ENCODE measurements at regions not wholly inside any gene's neighbourhood (a gene's known extent, or its start where the extent isn't known, plus 50 kb on each side); places are given as distances from the start of the nearest gene placed in this dataset.

- Histone ChIP-seq H3K27ac (no peak overlapping the region), H3K27me3 (peaks cover 6% of the 10 kb centered on the region), H3K9me3 (replicated peaks in 1 of 3) (no peaks in the 10 kb centered on the region), H3K4me1 (replicated peaks in 1 of 2) (no peaks in the 10 kb centered on the region), H3K36me3 (replicated peaks in 1 of 2) (no peaks in the 10 kb centered on the region), H3K4me3 (no peak overlapping the region)
- TF ChIP-seq CTCF (IDR thresholded peaks at IDR 0.05), result no peak
- TF ChIP-seq POLR2A (IDR thresholded peaks at IDR 0.05), result no peak
- WGBS, 4 donors, result 53 to 75% (median 59%) methylated on average over 4 of the region's 4 CpGs
- intact Hi-C loops (cut with DNase I), result no loop called here
- no peak for DNase-seq
These were observed 76.6 kb upstream of the ACTRT2 start for GRCh38 chr1:2944705-2945104.

GRCh38 chr1:2945821-2946231 lies 75.4 kb upstream of the ACTRT2 start:
- H3K27me3 ChIP-seq, result peaks cover 6% of the 10 kb centered on the region
- WGBS, 4 donors, result 65 to 83% (median 78%) methylated on average over 5 to 13 of the region's 13 CpGs
- no peak for DNase-seq
- no peaks in the 10 kb centered on the region for H3K4me1 ChIP-seq (replicated peaks in 1 of 2)
- H3K36me3 ChIP-seq (replicated peaks in 1 of 2), result no peaks in the 10 kb centered on the region
- TF ChIP-seq CTCF (IDR thresholded peaks at IDR 0.05) (no peak), POLR2A (IDR thresholded peaks at IDR 0.05) (no peak)
- no peak overlapping the region for H3K4me3 ChIP-seq
- no peak overlapping the region for H3K27ac ChIP-seq
- intact Hi-C loops (cut with DNase I), result no loop called here
- no peaks in the 10 kb centered on the region for H3K9me3 ChIP-seq (replicated peaks in 1 of 3)

- Histone ChIP-seq H3K27ac (no peak overlapping the region), H3K4me1 (replicated peaks in 1 of 2) (no peaks in the 10 kb centered on the region), H3K36me3 (replicated peaks in 1 of 2) (no peaks in the 10 kb centered on the region), H3K9me3 (replicated peaks in 1 of 3) (no peaks in the 10 kb centered on the region), H3K4me3 (no peak overlapping the region), H3K27me3 (peaks cover 6% of the 10 kb centered on the region)
- peak in 1 of 7 donors; percentile 5 for DNase-seq
- TF ChIP-seq CTCF (IDR thresholded peaks at IDR 0.05) (no peak), POLR2A (IDR thresholded peaks at IDR 0.05) (no peak)
- intact Hi-C loops (cut with DNase I), result no loop called here
- 53 to 70% (median 58%) methylated on average over 5 to 16 of the region's 16 CpGs for WGBS, 4 donors
These were observed 75.0 kb upstream of the ACTRT2 start for GRCh38 chr1:2946291-2946690.

GRCh38 chr1:2946999-2947690 lies 74.1 kb upstream of the ACTRT2 start:
- WGBS, 4 donors, result 36 to 45% (median 38%) methylated on average over 19 to 21 of the region's 21 CpGs
- no peak overlapping the region for H3K27ac ChIP-seq
- H3K4me3 ChIP-seq, result no peak overlapping the region
- no peaks in the 10 kb centered on the region for H3K4me1 ChIP-seq (replicated peaks in 1 of 2)
- peaks cover 6% of the 10 kb centered on the region for H3K27me3 ChIP-seq
- H3K36me3 ChIP-seq (replicated peaks in 1 of 2), result no peaks in the 10 kb centered on the region
- DNase-seq, result peak in 1 of 7 donors; percentile 8
- no peaks in the 10 kb centered on the region for H3K9me3 ChIP-seq (replicated peaks in 1 of 3)
- intact Hi-C loops (cut with DNase I), result no loop called here
- TF ChIP-seq CTCF (IDR thresholded peaks at IDR 0.05) (no peak), POLR2A (IDR thresholded peaks at IDR 0.05) (no peak)

All from adrenal gland (tissue), 9 donors.